ENCODE measurements at regions not wholly inside any gene's neighbourhood (a gene's known extent, or its start where the extent isn't known, plus 50 kb on each side); places are given as distances from the start of the nearest gene placed in this dataset.

DNA sequence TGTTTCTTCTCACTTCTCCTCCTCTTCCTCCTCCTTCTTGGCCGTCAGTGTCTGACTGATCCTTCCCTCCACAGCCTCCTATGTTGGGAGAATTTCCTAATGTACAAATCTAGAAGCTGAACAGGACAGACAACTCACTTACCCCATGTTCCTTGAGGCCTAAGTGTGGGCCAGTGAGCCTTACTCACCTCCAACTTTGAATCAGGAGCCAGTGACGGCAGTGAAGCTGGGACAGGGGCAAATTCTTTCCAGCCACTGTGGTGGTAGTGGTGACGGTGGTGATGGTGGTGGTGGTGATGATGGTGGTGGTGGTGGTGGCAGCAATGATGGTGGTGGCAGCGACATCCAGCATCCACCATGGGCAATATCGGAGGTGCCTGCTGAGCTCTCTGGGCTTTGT lies 166.3 kb downstream of the FAM43A start:
- Mint-ChIP-seq H3K27ac (no peak overlapping the region), H3K4me3 (no peak overlapping the region), H3K36me3 (ENCODE audit: low read depth) (no peaks in the 10 kb centered on the region), H3K4me1 (ENCODE audit: low read depth) (no peaks in the 10 kb centered on the region), H3K9me3 (no peaks in the 10 kb centered on the region), H3K27me3 (ENCODE audit: low read depth) (no peaks in the 10 kb centered on the region)

DNA sequence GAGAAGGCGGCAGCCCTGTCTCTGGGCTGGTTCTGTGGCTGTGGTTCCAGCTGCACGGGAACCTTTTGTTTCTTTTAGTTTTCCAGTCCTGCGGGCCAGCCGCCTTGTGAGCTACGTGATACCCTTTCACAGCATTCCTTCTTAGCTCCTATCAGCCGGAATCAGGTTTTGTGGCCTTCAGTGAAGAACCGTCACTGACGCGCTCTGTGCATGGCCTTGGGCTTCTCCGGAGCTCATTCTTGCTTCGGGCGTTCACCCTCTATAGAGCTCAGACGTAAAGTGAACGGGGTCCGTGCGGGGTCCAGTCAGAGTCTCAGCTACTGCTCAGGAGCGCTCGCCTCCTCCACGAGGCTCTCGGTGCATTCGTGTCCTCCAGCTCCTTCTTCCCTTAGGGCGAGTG lies 166.7 kb downstream of the FAM43A start:
- H3K27ac Mint-ChIP-seq: no peak overlapping the region
- H3K9me3 Mint-ChIP-seq: no peaks in the 10 kb centered on the region
- H3K36me3 Mint-ChIP-seq (ENCODE audit: low read depth): no peaks in the 10 kb centered on the region
- no peak overlapping the region for H3K4me3 Mint-ChIP-seq
- H3K27me3 Mint-ChIP-seq (ENCODE audit: low read depth): peaks cover 3% of the 10 kb centered on the region
- no peaks in the 10 kb centered on the region for H3K4me1 Mint-ChIP-seq (ENCODE audit: low read depth)

DNA sequence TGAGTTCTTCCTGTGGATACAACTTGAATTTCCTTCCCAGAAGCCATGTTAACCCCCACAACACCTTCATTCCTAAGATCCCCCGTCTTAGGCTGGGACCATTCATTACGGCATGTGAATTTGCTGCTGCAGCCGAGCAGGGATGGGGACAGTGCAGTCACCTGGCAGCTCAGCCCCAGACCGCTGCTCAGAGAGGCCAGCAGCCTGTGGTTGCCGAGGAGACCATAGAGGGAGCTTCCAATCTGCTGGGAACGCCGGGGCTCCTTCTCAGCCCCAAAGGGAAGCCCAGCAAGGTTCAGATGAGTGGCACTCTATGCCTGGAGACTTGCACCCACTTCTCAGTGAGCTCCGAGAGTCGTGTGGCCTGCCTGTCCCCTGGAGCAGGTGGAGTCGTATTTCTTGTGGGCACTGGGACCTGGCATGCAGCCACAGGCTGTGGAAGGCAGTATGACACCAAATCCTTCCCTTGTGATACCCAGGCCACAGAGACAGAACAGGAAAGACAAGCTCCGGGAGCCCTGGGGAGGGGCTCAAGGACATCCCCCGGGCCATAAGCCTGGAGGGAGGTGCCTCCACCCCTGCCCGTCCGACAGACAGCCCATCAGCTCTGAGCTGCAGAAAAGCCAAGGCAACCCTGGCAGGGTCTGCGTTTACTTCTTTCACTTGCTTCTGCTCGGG lies 167.3 kb downstream of the FAM43A start:
- H3K4me1 Mint-ChIP-seq (ENCODE audit: low read depth): no peaks in the 10 kb centered on the region
- H3K9me3 Mint-ChIP-seq: no peaks in the 10 kb centered on the region
- no peak overlapping the region for H3K4me3 Mint-ChIP-seq
- no peak overlapping the region for H3K27ac Mint-ChIP-seq
- peaks cover 6% of the 10 kb centered on the region for H3K27me3 Mint-ChIP-seq (ENCODE audit: low read depth)
- H3K36me3 Mint-ChIP-seq (ENCODE audit: low read depth): no peaks in the 10 kb centered on the region

DNA sequence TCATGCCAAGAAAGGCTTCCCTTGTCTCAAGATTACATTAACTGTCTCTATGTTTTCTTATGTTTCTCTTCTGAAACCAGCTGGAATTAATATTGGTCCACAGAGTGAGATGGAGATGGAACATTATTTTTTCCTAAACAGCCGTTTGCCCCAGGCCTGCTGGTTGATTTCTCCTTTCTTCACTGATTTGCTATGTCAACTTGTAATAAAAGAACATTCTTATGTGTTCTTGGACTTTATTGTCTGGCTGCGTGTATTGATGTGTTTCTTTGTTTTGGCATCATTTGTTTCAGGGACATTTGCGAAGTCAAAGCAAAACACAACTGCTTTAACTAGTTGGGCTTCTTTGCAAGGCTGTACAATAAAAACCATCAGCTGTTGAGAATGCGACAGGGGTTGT lies 168.5 kb downstream of the FAM43A start:
- peaks cover 6% of the 10 kb centered on the region for H3K27me3 Mint-ChIP-seq (ENCODE audit: low read depth)
- H3K9me3 Mint-ChIP-seq: no peaks in the 10 kb centered on the region
- no peak overlapping the region for H3K27ac Mint-ChIP-seq
- no peaks in the 10 kb centered on the region for H3K36me3 Mint-ChIP-seq (ENCODE audit: low read depth)
- no peak overlapping the region for H3K4me3 Mint-ChIP-seq
- no peaks in the 10 kb centered on the region for H3K4me1 Mint-ChIP-seq (ENCODE audit: low read depth)

DNA sequence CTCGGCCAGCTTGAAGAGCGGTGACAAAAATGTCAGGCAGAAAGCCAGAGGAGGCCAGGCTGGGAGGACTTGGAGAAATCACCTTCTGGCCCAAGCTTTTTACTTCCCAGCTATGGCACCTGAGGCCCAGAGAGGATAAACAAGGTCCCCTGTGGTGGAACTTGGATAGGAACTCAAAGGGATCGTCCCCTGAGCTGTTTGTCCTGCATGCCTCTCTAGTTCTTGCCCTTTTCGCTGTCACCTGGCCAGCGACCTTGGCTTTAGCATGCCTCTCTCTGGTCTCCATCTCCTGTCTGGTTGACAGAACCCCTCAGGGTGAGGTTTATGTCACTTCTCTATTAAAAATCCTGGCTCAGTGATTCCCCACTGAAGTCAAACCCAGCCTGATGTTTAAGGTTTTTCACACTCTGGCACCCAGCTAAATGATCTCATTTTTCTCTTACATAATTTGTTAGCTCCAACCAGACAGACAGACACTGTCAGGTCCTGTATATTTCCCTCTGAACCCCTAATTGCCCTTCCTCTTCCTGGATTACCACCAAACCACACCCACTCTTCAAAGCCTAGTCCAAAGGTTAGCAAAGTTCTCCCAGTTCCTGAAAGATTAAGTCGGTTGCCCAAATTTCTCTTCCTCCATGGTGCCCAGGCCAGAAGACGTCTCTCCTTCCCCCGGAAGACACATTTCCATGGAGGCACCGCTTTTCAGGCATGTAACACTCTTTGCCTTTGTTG lies 169.1 kb downstream of the FAM43A start:
- no peak overlapping the region for H3K27ac Mint-ChIP-seq
- H3K4me3 Mint-ChIP-seq: no peak overlapping the region
- no peaks in the 10 kb centered on the region for H3K9me3 Mint-ChIP-seq
- H3K27me3 Mint-ChIP-seq (ENCODE audit: low read depth): peaks cover 6% of the 10 kb centered on the region
- H3K36me3 Mint-ChIP-seq (ENCODE audit: low read depth): no peaks in the 10 kb centered on the region
- H3K4me1 Mint-ChIP-seq (ENCODE audit: low read depth): no peaks in the 10 kb centered on the region

DNA sequence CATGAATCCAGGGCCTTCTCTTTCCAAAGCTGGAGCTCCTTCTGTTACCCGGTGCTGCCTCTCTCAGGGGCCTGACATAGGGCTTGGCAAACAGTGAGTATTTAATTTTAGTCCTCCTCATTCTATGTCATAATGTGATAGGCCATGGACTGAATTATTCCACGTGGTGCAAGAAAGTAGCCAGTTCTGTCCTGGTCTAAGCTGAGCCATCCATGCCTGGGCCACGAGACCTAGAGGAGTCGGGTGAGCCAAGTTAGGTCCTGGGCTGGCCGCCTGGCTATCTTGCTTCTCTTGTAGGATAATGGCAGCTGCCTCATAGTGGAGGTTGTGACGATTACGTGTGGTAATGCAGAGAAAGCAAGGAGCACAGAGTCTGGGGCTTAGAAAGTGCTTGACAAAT lies 170.6 kb downstream of the FAM43A start:
- Mint-ChIP-seq H3K27me3 (ENCODE audit: low read depth) (peaks cover 6% of the 10 kb centered on the region), H3K9me3 (no peaks in the 10 kb centered on the region), H3K27ac (no peak overlapping the region), H3K36me3 (ENCODE audit: low read depth) (no peaks in the 10 kb centered on the region), H3K4me1 (ENCODE audit: low read depth) (no peaks in the 10 kb centered on the region), H3K4me3 (no peak overlapping the region)

DNA sequence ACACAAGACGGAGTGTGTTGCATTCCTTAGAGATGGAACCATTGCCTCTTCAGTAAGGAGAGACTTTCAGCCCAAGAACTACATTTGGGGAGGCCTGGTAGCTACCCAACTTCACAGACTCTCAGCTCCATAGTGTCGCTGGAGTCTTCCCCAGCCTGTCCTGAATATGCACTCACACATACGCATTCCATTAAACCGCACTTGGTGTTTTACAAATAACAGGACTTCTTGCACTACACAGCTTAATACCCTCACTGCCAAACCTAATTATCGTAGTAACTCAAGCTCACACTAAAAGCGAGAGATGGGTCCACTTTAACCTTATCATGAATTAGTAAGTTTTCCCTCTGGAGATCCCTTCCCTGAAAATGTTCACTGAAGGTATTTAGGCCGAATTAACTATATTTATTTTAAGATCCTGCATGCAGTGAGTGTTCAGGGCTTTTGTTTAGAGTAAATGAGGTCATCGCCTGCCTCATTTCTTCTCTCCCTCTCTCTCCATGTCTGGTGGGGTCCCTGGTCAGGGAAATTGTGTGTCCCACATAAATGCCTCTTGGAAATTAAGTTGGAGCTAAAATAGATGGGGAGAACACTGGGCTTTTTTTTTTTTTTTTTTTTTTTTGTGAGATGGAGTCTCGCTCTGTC lies 171.9 kb downstream of the FAM43A start:
- H3K27me3 Mint-ChIP-seq (ENCODE audit: low read depth): peaks cover 12% of the 10 kb centered on the region
- H3K36me3 Mint-ChIP-seq (ENCODE audit: low read depth): no peaks in the 10 kb centered on the region
- H3K27ac Mint-ChIP-seq: no peak overlapping the region
- no peaks in the 10 kb centered on the region for H3K4me1 Mint-ChIP-seq (ENCODE audit: low read depth)
- H3K4me3 Mint-ChIP-seq: no peak overlapping the region
- no peaks in the 10 kb centered on the region for H3K9me3 Mint-ChIP-seq

DNA sequence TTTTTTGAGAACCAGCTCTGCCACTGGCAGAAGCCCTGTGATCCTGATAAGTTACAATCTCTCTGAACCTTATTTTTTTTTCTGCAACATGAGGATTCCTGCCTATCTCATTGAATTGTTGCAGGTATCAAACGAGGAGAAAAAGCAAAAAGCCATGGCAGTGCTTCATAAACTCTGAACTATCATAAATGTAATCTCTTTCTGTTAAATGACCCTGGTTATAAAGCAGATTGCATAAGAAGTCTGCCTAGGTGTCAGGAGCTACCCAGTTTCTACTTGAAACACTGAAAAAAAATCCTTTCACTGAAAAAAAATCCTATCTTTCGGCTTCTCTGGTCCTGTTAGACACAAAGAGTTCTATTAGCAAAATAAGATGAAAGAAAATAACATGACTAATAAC lies 172.7 kb downstream of the FAM43A start:
- H3K27me3 Mint-ChIP-seq (ENCODE audit: low read depth): peaks cover 15% of the 10 kb centered on the region
- H3K27ac Mint-ChIP-seq: no peak overlapping the region
- H3K4me1 Mint-ChIP-seq (ENCODE audit: low read depth): no peaks in the 10 kb centered on the region
- no peaks in the 10 kb centered on the region for H3K36me3 Mint-ChIP-seq (ENCODE audit: low read depth)
- no peaks in the 10 kb centered on the region for H3K9me3 Mint-ChIP-seq
- H3K4me3 Mint-ChIP-seq: no peak overlapping the region

DNA sequence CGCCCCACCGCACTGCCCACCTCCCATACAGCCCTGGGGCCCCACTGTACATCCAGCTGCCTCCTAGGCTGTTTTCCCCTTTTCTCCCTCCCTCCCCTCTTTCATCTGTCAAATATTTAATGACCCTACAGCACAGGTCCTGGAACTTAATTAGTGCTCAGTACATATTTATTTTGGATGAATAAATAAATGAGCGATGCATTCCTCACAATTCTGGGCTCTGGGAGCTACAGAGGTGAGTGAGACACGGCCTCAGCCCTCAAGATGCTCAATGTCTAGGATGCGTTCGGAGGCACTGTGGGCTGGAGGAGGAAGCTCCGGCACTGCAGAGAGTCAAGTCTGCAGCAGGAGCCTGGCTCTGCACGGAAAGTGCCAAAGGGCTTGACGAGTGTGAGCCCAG lies 175.0 kb downstream of the FAM43A start:
- H3K36me3 Mint-ChIP-seq (ENCODE audit: low read depth): no peaks in the 10 kb centered on the region
- H3K27me3 Mint-ChIP-seq (ENCODE audit: low read depth): peaks cover 25% of the 10 kb centered on the region
- no peak overlapping the region for H3K4me3 Mint-ChIP-seq
- H3K9me3 Mint-ChIP-seq: no peaks in the 10 kb centered on the region
- H3K4me1 Mint-ChIP-seq (ENCODE audit: low read depth): no peaks in the 10 kb centered on the region
- H3K27ac Mint-ChIP-seq: no peak overlapping the region

DNA sequence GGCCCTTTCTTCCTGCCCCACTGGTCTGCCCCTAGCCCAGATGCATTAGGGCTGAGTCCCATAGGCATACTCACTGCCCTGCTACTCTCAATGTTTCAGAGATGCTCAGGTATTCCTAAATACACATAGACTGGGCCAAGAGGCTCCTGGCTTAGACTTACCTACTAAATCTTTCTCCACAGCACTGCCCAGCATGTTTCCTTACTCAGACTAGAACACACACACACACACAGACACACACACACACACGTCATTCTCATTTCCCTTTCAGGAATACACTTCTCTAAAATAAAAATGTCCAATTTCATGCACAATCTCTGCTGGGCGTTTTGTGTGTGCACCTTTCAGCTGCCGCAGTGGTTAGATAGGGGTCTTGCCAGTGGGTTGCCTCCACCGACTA lies 175.7 kb downstream of the FAM43A start:
- Mint-ChIP-seq H3K9me3 (no peaks in the 10 kb centered on the region), H3K36me3 (ENCODE audit: low read depth) (no peaks in the 10 kb centered on the region), H3K4me3 (no peak overlapping the region), H3K4me1 (ENCODE audit: low read depth) (no peaks in the 10 kb centered on the region), H3K27ac (no peak overlapping the region), H3K27me3 (ENCODE audit: low read depth) (peaks cover 30% of the 10 kb centered on the region)

DNA sequence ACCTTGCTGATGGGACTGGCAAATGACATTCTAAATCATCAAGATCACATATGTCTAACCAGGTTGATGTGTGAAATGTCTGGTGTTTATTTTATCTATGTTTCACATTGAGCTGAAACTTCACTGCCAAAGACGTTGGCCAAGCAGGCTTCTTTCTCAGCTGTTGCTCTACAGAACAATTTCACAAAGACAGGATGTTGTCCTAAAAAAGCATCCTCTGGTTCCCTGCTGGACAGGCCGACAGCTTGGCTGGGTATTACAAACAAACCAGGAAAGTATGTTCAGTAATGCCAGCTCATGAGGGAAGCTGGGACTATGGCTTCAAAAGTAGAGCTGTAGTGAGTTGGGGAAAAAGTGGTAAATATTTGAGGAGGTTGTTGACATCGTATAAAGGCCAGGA lies 179.4 kb downstream of the FAM43A start:
- Mint-ChIP-seq H3K9me3 (no peaks in the 10 kb centered on the region), H3K27me3 (ENCODE audit: low read depth) (peaks cover 27% of the 10 kb centered on the region), H3K36me3 (ENCODE audit: low read depth) (no peaks in the 10 kb centered on the region), H3K4me1 (ENCODE audit: low read depth) (no peaks in the 10 kb centered on the region), H3K27ac (no peak overlapping the region), H3K4me3 (no peak overlapping the region)

DNA sequence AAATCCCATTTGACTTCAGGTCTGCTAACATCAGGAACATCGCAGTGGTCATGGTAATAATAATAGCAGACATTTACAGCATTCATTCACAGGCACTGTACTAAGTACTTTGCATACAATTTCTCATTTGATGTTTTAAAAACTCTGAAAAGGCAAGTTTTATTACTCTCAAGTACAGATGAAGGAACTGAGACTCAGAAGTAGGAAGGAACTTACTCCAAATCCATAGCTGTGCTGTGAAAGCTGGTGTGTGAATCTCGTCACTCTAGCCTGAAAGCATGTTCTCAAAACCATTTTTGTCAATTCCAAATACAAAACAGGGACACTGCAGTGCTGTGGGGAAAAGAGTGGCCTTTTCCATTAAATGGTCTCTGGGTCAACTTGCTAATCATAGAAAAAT lies 179.9 kb downstream of the FAM43A start:
- no peaks in the 10 kb centered on the region for H3K9me3 Mint-ChIP-seq
- no peaks in the 10 kb centered on the region for H3K36me3 Mint-ChIP-seq (ENCODE audit: low read depth)
- H3K27ac Mint-ChIP-seq: no peak overlapping the region
- no peak overlapping the region for H3K4me3 Mint-ChIP-seq
- H3K4me1 Mint-ChIP-seq (ENCODE audit: low read depth): no peaks in the 10 kb centered on the region
- peaks cover 27% of the 10 kb centered on the region for H3K27me3 Mint-ChIP-seq (ENCODE audit: low read depth)

DNA sequence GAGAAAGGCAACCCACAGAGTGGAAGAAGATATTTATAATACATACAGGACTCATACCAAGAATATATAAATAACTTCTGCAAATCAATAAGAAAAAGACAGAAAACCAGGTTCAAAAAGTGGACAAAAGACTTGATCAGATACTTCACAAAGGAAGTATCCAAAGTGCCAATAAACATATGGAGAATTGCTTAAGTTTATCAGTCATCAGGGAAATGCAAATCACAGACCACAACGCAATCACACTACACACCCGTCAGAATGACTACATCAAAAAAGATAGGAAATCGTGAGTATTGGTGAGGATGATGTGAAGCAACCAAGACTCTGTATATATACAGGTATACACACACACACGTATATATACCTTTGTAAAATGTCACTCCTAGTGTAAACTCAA lies 180.6 kb downstream of the FAM43A start:
- Mint-ChIP-seq H3K27me3 (ENCODE audit: low read depth) (peaks cover 27% of the 10 kb centered on the region), H3K36me3 (ENCODE audit: low read depth) (no peaks in the 10 kb centered on the region), H3K9me3 (no peaks in the 10 kb centered on the region), H3K27ac (no peak overlapping the region), H3K4me3 (no peak overlapping the region), H3K4me1 (ENCODE audit: low read depth) (no peaks in the 10 kb centered on the region)

DNA sequence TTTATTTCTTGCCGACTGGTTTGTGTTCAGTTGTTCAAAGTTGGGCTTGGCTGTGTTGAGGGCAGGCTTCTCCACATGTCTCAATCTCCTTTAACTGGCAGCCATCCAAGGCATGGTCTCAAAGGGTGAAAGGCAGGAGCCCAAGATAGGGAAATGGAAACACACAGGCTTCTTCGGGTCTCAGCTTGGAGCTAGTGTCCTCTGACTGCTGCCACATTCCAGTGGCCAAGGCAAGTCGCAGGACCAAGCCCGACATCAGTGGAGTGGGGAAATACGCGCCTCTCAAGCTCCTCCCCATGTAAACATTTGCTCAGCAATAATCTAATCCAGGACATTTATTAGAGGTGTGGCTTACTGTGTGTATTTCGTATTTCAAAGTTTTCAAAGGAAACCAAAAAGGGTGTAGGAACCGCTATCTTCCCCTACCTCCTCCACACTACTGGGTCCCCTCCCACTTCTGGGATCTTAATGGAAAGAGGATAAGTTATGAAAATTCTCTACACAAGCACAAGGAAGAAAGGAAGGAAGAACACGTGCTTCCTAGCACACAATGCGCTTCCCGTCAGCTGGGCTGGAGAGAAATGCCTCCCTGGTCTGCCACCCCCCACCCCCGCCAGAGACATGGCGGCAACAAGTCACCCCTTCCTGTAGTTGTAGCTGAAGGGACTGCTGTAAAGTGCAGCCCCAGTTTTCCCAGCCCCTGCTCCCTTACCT lies 181.7 kb downstream of the FAM43A start:
- Mint-ChIP-seq H3K27ac (no peak overlapping the region), H3K4me3 (no peak overlapping the region), H3K36me3 (ENCODE audit: low read depth) (no peaks in the 10 kb centered on the region), H3K4me1 (ENCODE audit: low read depth) (no peaks in the 10 kb centered on the region), H3K9me3 (no peaks in the 10 kb centered on the region), H3K27me3 (ENCODE audit: low read depth) (peaks cover 22% of the 10 kb centered on the region)

DNA sequence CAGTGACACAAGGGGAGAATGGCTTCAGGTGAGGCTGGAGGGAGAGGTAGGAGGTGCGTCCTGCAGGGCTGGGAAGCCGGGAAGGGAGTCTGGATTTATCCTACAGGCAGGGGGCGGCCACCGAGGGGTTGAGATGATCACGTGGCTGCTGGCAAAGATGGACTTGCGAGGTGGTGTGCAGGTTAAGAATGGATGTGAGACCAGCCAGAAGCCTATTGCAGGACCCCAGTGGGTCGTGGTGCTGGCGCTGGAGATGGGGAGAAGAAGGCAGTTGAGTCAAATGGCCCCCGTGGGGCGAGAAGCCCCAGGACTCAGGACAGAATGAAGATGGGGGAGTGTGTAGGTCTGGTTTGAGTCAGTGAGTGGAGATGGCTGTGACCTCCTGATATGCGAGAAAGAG lies 183.1 kb downstream of the FAM43A start:
- Mint-ChIP-seq H3K4me1 (ENCODE audit: low read depth) (no peaks in the 10 kb centered on the region), H3K4me3 (no peak overlapping the region), H3K27ac (no peak overlapping the region), H3K9me3 (no peaks in the 10 kb centered on the region), H3K27me3 (ENCODE audit: low read depth) (peaks cover 18% of the 10 kb centered on the region), H3K36me3 (ENCODE audit: low read depth) (no peaks in the 10 kb centered on the region)

All from T-helper 1 cell treated with Interleukin-12 subunit alpha and Interleukin-12 subunit beta and Interleukin-4 antibody, amounts not matched to agents 30 μg/mL and 1 μg/mL, for 36 hours (primary cell).